Esophagus mucosa (tissue), 1 donor: ENCODE measurements at regions not wholly inside any gene's neighbourhood (a gene's known extent, or its start where the extent isn't known, plus 50 kb on each side); places are given as distances from the start of the nearest gene placed in this dataset.
"Not testable (repeated sequence)": the region's sequence is repeated elsewhere in the genome, so short reads cannot be mapped to it uniquely, and the experiment has no call there.

ENCODE experiments used
- ATAC-seq: fragments of 200-7000 bp; cut with Tn5 transposase; one replicate; pipeline ENCODE4 v1.9.1; 2020
- donor health status: DM: yes; HTN: yes; CAD: no.

DNA sequence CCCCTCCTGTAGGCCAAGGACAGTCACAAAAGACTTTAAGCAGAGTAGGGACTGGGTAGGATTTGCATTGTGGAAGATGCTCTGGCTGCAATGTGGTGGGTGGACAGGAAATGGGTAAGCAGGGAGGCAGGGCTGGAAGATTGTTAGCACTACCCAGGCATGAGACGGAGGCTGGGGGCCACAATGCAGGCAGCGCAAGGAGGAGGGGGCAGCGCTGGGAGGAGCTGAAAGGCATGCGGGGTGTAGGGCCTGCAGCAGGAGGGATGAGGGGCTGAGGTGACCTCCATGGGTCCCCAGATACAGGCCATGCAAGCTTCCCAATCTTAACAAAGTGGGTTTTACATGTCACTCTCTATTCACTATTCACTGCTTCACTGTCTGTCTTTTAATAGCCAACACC is 213.1 kb downstream of the CXCL12 start:
- ATAC-seq: no peak

DNA sequence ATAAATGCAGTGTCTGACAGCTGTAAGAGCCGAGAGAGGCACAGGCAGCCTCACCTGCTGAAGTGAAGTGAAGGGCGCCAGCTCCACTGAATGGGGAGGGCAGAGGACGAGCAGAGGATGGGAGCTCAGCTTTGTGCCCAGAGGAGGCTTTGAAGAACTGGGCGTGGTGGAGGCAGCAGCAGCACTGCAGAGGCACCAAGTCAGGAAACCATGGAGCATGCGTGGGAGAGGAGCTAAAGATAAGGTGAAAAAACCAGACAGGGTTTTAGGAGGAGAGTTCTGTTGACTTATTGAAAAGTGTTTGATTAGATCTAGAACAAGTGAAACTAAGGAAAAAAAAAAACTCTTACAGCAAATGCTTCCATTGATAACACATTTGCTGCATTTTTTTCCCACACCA is 216.4 kb downstream of the CXCL12 start:
- ATAC-seq: no peak

DNA sequence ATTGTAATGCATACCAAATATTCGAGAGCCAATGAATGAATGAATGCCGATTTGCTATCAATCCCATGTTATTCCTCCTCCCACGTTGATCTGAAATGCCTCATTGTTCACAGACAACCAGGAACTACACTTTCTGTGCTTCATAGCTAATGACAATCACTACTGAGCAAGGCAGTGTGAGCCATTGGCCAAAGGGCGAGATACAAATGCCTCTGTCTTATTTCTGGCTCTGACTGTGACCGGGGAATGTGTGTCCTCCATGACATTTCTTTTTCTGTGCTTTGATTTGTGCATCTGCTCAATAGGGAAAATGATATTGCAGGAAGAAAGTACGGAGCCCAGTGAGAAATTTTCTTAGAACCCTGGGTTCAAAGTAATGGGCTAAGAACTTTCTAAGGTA is 217.1 kb downstream of the CXCL12 start:
- no peak for ATAC-seq

DNA sequence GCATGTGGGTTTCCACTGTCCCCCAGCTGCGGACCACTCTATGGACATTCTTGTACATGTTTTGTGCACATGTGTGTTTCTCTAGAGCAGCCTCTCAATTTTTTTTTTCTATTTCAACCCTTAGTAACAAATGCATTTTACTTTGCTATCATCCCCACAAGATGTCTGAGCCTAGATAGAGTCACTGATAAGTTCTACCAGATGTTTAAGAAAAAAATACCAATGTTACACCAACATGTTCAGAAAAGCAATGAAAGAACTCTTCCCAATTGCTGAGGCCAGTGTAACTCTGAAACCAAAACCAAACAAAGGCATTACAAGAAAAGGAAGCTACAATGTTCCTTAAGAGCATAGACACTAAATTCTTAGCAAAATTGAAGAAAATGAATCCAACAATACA is 218.5 kb downstream of the CXCL12 start:
- ATAC-seq: no peak

DNA sequence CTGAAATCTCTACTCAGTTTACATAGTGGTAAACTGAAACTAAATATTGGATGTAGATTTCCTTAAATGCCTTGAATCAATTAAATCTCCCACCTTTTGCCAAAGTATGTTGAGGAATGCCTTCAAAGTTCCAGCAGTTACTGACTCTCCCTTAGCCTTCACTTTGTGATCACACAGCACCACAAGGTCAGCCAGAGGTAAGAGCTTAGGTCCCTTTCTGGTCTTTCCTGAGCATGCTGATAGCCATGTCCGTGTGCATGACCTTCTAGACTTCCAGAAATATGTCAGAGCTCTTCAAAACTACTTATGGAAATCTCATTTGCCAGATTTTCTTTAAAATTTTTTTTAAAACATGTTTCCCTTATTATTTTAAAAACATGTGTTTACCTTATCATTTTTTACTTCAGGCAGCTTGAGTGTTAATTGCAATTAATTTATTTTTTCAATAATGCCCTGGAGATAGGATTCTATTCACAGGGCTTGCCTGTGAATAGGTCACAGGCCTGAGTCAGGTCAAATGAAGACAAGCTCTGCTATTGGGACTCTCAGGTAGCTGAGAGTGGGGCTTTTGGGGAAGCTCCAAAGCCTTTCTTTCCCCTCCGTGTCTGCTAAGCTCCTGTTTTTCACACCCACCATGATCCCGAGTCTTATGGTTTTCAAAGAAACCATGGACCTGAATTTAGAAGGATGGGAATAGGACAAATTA is 220.5 kb downstream of the CXCL12 start:
- ATAC-seq: no peak

DNA sequence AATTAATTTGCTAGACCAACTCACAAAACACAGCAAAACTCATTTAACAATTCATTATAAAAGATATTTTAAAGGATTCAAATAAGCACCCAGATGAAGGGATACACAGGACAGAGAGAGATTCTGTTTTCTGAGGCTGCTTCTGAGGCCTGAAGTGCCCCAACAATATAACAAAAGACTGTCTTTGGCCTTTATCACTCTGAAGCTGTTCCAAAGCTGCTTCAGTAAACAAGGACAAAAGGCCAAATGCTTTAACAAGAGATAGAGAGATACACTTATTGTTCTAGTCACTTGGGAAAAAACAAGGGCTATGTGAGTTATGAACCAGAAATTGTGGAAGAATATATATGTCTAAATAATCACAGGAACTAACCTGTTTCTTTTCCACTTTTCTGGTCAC is 223.7 kb downstream of the CXCL12 start:
- no peak for ATAC-seq

DNA sequence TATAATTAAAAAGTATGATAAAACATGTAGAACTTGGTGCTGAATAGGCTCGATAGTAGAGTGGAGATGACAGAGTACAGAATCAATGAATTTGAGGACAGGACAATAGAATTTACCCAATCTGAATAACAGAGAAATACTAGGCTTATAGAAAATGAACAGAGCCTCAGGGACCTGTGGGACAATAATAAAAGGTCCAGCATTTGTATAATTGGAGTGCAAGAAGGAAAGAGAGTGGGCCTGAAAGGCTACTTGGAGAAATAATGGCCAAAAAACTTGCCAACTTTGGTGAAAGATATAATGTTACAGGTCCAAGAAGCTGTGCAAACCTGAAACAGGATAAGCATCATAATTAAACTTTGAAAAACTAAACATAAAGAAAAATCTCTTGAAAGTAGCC is 227.3 kb downstream of the CXCL12 start:
- no peak for ATAC-seq

DNA sequence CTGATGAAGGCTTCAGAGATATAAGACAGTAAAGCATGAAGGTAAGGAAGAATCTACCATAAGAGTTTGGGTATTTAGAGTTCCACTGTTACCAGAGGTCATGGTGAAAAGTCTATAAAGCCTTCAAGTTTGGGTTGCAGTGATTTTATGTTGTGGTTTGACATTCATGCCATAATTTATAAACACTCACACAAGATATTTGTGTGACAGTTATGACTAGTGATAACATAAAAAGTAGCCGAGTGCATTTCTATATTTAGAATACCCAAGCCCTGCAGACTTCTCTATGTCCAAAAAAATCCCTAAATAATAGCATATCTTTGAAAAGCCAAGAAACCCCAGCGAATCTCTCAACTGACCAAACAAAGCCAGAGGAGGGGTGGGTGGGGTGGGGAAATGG is 229.9 kb downstream of the CXCL12 start:
- no peak for ATAC-seq

DNA sequence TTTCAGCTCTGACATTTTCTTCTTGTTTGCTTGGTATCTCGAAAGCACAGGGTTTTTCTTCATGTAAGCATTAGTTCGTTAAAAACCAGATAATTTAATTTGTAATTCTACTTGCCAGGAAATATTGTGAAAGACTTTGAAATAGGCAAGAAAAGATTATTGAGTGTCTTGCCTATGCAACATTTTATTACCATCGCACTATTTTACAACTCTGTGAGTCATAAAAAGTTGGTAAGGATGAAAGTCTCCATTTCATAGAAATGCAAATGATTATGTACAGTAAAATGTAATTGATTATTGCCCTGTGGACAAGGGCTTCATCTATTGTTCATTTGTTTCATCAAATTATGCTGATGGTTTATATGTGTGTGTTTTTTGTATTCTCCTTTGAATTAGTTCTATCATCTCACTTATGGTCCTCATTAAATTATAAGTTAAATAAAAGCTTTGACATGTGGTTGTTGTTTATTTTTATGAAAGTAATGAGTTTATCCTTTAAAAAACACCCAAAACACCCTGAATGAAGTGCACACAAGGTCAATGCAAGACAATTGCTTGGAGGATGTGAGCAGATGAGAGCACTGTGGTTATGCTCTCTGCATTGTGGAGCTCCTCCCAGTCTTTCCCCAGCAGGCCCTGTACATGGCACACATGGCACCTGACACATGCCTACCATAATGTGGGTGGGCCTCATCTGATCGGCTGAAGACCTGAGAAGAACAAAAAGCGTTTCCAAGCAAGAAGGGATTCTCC is 230.8 kb downstream of the CXCL12 start:
- no peak for ATAC-seq

DNA sequence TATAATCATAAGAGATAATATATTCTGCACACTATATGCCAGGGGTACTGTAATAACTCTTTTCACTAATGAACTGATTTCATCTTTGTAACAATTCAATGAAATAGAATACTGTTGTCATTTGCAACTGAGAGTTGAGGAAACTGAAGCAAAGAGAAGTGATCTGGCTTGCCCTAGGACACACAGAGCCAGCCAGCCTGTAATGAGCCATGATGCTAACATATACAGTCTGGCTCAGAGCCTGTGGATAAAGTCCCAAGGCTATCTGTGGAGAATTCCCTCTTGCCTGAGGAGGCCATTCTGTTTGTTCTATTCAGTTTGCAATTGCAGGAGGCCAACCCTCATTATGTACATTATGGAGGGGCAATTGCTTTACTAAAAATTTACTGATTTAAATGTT is 241.3 kb downstream of the CXCL12 start:
- ATAC-seq: no peak

DNA sequence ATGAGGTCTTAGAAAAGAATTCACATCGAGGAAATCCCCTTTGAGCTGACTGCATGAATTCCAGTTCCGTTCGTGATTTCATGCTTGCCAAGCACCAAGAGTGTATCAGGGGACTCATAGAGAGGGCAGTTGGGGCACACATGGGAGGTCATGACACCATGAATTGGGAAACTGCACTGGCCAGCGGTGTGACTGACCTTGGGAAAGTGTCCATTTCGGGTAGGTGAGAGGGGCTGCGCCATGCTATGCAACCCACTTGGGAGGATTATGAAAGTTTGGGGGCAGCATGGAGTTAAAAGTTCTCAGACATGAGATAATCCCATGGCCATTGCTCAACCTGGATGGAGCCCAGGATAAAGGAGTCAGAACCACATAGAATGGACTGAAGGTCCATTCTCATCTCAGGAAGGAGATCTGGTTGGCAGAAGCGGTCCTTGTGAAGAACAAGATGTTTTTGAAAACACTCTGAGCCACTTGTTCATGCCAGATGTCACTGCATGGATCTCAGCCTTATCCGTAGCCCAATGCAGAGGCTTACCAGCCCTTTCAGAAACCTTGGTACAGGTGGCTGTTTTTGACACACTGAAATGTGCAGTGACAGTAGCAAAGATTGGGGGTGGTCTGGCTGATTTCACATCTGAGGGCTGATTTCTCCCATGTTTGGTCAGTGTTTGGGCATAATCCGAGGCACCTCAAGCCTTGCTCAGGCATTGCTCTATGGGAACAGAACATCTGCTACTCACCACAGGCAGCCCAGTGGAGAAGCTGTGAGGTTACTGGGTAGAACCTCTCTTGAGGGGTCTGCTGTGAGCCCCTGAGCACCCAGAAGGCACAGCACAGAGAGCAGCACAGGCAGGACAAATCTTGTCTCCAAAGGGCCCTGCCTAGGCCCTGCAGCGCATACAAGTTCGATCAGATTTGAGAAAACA is 252.3 kb downstream of the CXCL12 start:
- ATAC-seq: no peak

DNA sequence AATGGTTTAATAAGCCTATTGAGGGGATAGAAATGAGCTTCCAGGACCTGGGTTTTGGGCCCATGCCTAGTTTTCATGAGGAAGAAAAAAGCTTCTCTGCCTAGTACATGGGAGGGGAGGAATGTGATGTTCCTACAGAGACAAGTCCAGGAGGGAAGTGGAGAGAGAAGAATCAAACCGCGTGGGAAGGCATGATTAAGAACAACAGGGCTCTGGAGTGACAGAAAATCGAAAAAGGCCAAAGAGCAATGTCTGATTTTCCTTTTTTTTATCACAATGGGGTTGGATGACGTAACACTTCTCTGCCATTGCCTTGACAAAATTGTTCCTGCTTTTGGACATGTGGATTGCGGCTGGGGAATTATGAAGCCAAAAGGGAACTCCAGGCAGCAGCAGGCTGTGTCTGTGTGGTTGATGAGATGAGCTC is 258.6 kb downstream of the CXCL12 start:
- ATAC-seq: no peak

DNA sequence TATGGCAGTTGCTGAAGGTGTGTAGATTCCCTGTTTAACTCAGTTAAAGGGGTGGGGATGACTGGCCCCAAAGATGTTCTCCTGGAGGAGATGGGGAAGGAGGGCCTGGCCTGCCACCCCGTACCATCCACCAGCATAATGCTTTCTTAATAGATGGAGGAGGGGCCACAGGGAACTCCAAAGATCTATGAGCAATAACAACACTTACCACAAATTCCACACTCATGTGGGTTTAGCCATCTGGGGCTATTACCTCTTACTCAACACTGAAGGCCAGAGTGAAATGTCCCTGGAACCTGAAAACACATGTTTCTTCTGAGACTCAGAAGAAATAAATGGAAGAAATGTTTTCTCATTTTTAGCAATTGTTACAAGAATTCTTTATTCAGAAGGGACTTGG is 259.0 kb downstream of the CXCL12 start:
- ATAC-seq: no peak

DNA sequence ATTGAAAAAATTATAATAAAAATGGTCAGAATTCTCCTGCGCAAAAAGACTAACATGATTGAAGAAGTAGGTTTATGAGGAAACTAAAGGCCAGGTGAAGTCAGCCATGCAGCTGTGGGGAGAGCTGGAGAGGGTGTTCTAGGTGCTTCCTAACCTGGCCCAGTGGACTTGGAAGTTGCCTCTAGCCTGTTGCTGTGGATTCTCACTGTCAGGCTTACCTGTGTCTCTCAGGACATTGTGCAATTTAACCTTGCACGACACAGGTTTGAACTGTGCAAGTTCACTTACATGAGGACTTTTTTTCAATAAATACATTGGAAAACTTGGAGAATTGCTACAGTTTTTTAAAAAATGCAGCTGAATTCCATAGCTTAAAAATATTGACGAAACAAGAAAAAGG is 266.4 kb downstream of the CXCL12 start:
- ATAC-seq: no peak

DNA sequence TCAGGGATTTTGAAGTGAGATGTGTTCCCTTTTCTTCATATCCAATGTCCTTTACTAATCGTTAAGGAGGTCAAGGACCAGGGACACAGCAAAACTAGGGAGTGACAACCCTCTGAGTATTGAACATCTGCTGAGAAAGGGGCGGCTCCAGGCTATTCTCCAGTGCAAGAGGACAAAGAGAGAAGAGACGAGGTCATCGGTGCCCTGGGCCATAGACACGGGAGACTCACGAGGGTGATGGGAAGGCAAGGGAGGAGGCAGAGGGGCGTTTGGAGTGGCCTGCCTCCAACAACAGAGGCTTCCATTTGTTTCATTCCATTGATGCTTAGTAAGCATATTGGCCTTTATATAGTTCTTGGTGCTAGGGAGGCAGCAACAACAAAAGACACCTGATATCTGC is 268.4 kb downstream of the CXCL12 start:
- ATAC-seq: no peak

DNA sequence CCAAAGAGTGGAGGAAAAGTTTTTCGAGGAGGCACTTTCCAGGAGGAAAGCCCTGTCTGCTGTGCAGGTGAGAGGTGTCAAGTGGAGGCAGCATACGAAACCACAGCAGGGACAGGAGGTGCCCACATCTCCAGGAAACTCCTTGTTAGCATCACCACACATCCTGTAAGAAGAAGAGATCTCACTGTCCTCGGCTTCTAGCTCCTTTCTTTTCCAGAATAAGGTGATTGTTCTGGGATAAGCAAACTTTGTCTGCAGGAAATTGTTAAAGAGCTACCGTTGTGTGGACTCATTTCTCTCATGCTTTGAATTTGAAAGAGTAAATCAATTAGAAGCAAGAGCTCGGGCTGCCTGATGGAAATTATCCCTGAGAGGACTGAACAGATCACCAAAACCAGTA is 269.4 kb downstream of the CXCL12 start:
- no peak for ATAC-seq

DNA sequence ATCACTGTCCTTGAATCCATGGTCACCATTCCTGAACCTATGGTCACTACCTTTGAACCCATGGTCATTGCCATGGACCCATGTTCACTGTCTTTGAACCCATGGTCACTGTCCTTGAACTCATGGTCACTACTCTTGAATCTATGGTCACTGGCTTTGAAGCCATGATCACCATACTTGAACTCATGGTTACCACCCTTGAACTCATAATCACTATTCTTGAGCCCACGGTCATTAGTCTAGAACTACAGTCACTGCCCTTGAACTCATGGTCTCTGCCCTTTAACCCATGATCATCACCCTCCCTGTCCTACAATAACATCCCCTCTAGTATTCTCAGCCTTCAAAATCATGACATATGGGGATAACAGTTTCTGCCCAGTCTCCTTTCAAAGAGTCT is 270.5 kb downstream of the CXCL12 start:
- ATAC-seq: no peak

DNA sequence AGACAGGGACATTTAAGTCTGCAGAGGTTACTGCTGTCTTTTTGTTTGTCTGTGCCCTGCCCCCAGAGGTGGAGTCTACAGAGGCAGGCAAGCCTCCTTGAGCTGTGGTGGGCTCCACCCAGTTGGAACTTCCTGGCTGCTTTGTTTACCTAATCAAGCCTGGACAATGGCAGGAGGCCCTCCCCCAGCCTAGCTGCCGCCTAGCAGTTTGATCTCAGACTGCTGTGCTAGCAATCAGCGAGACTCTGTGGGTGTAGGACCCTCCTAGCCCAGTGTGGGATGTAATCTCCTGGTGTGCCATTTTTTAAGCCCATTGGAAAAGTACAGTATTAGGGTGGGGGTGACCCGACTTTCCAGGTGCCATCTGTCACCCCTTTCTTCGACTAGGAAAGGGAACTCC is 272.6 kb downstream of the CXCL12 start:
- not testable (repeated sequence) for ATAC-seq

DNA sequence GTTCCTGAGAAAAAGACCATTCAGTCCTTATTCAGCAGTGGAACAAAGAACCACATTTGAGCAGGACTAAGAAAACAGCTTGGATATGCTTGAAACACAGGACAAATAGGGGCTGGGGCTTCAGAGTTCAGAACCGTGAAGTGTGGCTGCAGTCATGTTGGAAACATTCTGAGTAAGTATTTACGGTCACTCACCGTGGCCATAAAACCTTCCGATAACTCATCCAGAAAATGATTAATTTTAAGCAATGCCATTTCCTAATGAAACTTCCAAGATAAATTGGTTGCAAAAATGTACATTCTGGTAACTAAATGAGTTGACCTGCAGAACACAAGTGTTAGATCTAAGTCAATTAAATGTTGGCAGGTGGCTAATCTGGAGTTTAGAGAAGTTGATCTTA is 279.2 kb downstream of the CXCL12 start:
- no peak for ATAC-seq

DNA sequence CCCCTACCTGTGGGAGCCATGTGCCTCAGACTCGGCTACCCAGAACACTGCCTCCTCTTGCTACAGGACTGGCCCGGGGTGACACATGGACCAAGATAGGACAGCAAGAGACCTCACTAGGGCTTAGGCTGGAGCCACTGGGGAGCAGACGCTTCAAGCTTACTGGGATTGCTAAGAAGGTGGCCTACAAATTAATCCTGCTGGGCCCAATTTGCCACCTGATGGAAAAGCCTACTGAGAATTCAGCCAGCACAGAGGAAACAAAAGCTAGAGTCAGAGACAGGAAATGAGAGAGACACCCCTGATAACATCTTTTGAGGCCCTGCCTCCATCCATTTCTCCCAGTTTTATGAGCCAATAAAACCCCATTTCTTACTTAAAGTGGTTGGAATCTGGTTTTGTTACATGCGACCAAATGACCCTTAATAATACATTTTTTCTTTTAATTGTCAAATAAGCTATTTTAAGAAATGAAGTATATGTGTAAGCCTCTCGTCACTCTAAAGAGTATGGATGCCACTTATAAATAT is 282.1 kb downstream of the CXCL12 start:
- no peak for ATAC-seq

DNA sequence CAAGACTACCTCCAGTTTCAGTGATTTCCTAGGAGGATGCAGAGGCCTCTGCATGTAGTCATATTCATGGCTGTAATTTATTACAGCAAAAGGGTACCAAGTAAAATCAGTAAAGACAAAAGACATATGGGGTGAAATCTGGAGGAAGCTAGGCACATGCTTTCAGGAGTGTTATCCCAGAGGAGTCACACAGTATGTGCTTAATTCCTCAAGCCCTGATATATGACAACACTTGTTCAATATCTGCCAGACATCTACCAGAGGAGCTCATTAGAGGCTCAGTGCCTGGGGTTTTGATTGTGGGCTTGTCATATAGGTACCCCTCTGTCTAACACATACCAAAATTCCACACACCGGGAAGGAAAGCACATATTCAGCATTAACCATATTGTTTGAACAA is 283.8 kb downstream of the CXCL12 start:
- no peak for ATAC-seq

DNA sequence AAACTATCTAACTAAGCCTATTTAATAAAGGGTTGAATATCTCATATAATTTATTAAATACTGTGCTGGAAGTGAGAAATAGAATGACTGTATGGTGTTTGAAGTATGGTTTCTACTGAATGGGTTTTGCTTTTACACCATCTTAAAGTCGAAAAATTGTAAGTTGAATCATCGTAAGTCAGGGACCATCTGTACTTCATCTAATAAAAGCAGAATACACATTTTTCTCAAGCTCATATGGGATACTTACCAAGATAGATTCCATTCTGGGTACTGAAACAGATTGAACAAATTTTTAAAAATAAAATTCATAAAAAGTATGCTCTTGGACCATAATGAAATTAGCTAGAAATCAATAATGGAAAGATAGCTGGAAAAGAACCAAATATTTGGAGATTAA is 285.4 kb downstream of the CXCL12 start:
- ATAC-seq: no peak

DNA sequence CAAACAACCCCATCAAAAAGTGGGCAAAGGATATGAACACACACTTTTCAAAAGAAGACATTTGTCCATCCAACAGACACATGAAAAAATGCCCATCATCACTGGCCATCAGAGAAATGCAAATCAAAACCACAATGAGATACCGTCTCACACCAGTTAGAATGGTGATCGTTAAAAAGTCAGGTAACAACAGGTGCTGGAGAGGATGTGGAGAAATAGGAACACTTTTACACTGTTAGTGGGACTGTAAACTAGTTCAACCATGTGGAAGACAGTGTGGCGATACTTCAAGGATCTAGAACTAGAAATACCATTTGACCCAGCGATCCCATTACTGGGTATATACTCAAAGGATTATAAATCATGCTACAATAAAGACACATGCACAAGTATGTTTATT is 288.7 kb downstream of the CXCL12 start:
- not testable (repeated sequence) for ATAC-seq
